ENCODE measurements at regions not wholly inside any gene's neighbourhood (a gene's known extent, or its start where the extent isn't known, plus 50 kb on each side); places are given as distances from the start of the nearest gene placed in this dataset.

GRCh38 chr3:188949456-188949855 lies 222.3 kb upstream of the TPRG1 start:
- FAIRE-seq = no peak

More at GRCh38 chr3:188949456-188949855, 222.3 kb upstream of the TPRG1 start:
- peaks cover 0 to 4% (median 1%) of the 10 kb centered on the region in 4 experiments; a peak in 1 of 7 replicates for H3K27me3 ChIP-seq (replicated peaks in 1 of 4; ENCODE audit: control insufficient read depth in 3 of 4, extremely low read depth in 1 of 4, insufficient read depth in 3 of 4, low read length in 3 of 4)
- H2BK20ac ChIP-seq (ENCODE audit: low read length) = peak overlapping the region; percentile 82
- H2BK5ac ChIP-seq (ENCODE audit: low read depth, low read length) = no peak overlapping the region
- H3K56ac ChIP-seq (replicated peaks; ENCODE audit: insufficient read length, low read depth, low read length) = no peak overlapping the region
- H4K91ac ChIP-seq (replicated peaks; ENCODE audit: insufficient read length, low read length) = no peak overlapping the region
- no peak overlapping the region for H3K14ac ChIP-seq (ENCODE audit: insufficient read length)
- H2AK5ac ChIP-seq (ENCODE audit: low read depth, low read length) = no peak overlapping the region; the same call in 1 of the 2 replicates
- H3K79me2 ChIP-seq (ENCODE audit: control insufficient read depth in 1 of 2, insufficient read depth in 2 of 2, low read length in 2 of 2) = no peaks in the 10 kb centered on the region
- no peak overlapping the region for H3K27ac ChIP-seq (ENCODE audit: low read depth, low read length)
- H4K20me1 ChIP-seq (replicated peaks in 1 of 2; ENCODE audit: control insufficient read depth in 1 of 2, insufficient read depth in 2 of 2, low read length in 2 of 2) = no peaks in the 10 kb centered on the region
- peaks cover 3 to 12% (median 8%) of the 10 kb centered on the region in 4 experiments; a peak in 6 of 7 replicates for H3K4me1 ChIP-seq (replicated peaks in 1 of 4; ENCODE audit: control insufficient read depth in 3 of 4, insufficient read depth in 4 of 4, low read length in 3 of 4)
- no peaks in the 10 kb centered on the region for H3K79me1 ChIP-seq (ENCODE audit: low read depth, low read length)
- no peak overlapping the region for H2AFZ ChIP-seq (ENCODE audit: low read length)
- H3K23ac ChIP-seq (ENCODE audit: insufficient read length) = no peak overlapping the region
- H2BK15ac ChIP-seq (ENCODE audit: low read length) = 0 out of 2 replicates have a peak overlapping the region, but pooled peaks have one; percentile 83
- peaks cover 4% of the 10 kb centered on the region for H3K23me2 ChIP-seq (ENCODE audit: low read depth, low read length)
- ChIA-PET CTCF (ENCODE audit: partially characterized antibody) (no interaction called here), POLR2A (ENCODE audit: partially characterized antibody) (no interaction called here)
- no peak overlapping the region for H4K8ac ChIP-seq (ENCODE audit: extremely low read depth, insufficient read depth, low read length)
- no peak overlapping the region for H3K4ac ChIP-seq (replicated peaks; ENCODE audit: insufficient read length, low read depth, low read length)
- peak overlapping the region; percentile 51; the same call in 1 of the 2 replicates for H3K18ac ChIP-seq (ENCODE audit: extremely low read depth, low read length)
- H2BK120ac ChIP-seq (replicated peaks; ENCODE audit: low read depth, low read length) = no peak overlapping the region
- no peak overlapping the region for H3K4me3 ChIP-seq (ENCODE audit: extremely low read depth in 1 of 4, insufficient read depth in 2 of 4, low read depth in 3 of 4, low read length in 4 of 4)
- no peaks in the 10 kb centered on the region for H3K9me3 ChIP-seq (ENCODE audit: insufficient read depth in 2 of 2, low read depth in 1 of 2, low read length in 1 of 2)
- no peak for DNase-seq (ENCODE audit: low read depth in 1 of 2, low spot score in 2 of 2)
- H2BK12ac ChIP-seq (ENCODE audit: low read depth, low read length) = 0 out of 2 replicates have a peak overlapping the region, but pooled peaks have one; percentile 10
- TF ChIP-seq CHD1 (IDR thresholded peaks at IDR 0.05; ENCODE audit: low read depth, low read length) (no peak), USF2 (IDR thresholded peaks at IDR 0.05; ENCODE audit: low read length) (no peak), RFX5 (IDR thresholded peaks at IDR 0.05; ENCODE audit: borderline replicate concordance, low read depth, low read length) (no peak), RNF2 (IDR thresholded peaks at IDR 0.05; ENCODE audit: borderline replicate concordance, low read depth, low read length, missing control alignments, poor library complexity, severe bottlenecking) (no peak), ATF3 (IDR thresholded peaks at IDR 0.05; ENCODE audit: insufficient read depth, low read depth, low read length) (no peak), CTBP2 (IDR thresholded peaks at IDR 0.05; ENCODE audit: borderline replicate concordance, insufficient read depth, insufficient read length, low read length) (no peak), BCL11A (IDR thresholded peaks at IDR 0.05; ENCODE audit: low read depth in 2 of 2, low read length in 2 of 2) (no peak), BACH1 (IDR thresholded peaks at IDR 0.05; ENCODE audit: low read length) (no peak), TAF1 (IDR thresholded peaks at IDR 0.05; ENCODE audit: low read depth, low read length) (no peak), POLR2A (IDR thresholded peaks at IDR 0.05; ENCODE audit: control extremely low read depth in 1 of 2, low read depth in 2 of 2, low read length in 2 of 2) (no peak)
- H4K5ac ChIP-seq (ENCODE audit: insufficient read length, low read depth, low read length) = no peak overlapping the region
- WGBS, 2 experiments (ENCODE audit: extremely low coverage in 1 of 2, insufficient coverage in 1 of 2, insufficient read length in 1 of 2, insufficient replicate concordance in 2 of 2, low coverage in 1 of 2, low lambda C conversion rate in 2 of 2, missing lambda C conversion rate in 1 of 2) = 100% methylated on average over 2 of the region's 2 CpGs; no CpG with 5 or more reads in 1 of the 2 experiments
- no peak overlapping the region for H3K9ac ChIP-seq (replicated peaks in 1 of 4; ENCODE audit: extremely low read depth in 1 of 4, low read depth in 3 of 4, low read length in 3 of 4)
- peak overlapping the region in 1 of 2 experiments; percentile 95; a peak in 2 of 4 replicates for H3K4me2 ChIP-seq (ENCODE audit: insufficient read depth in 1 of 2, low read depth in 2 of 2, low read length in 2 of 2)
- no peaks in the 10 kb centered on the region for H3K36me3 ChIP-seq (ENCODE audit: control insufficient read depth in 2 of 4, insufficient read depth in 4 of 4, low read length in 3 of 4)
